H1 (cell line): ENCODE measurements at regions not wholly inside any gene's neighbourhood (a gene's known extent, or its start where the extent isn't known, plus 50 kb on each side); places are given as distances from the start of the nearest gene placed in this dataset.

Experiments used
- CTCF ChIA-PET: fragments of 300-600 bp; sonication (Branson Sonifier 250); formaldehyde crosslinking; loops from one replicate; lab custom pipeline; 2021; ENCODE audit not compliant: partially characterized antibody; lab: Charles Lee
- POLR2A ChIA-PET: fragments of 300-600 bp; sonication (Branson Sonifier 250); formaldehyde crosslinking; loops from one replicate; lab custom pipeline; 2021; ENCODE audit warnings: inconsistent platforms; ENCODE audit not compliant: partially characterized antibody; lab: Charles Lee
- DNase-seq, 2 experiments: peaks; one replicate each; pipeline versions ENCODE4 v3.0.0 to v3.0.0-alpha.2; 2010 to 2022; ENCODE audit warnings: low spot score in 2 of 2, low read depth in 1 of 2, mixed read lengths in 1 of 2
- FAIRE-seq: peaks from 2 replicates; lab custom pipeline; 2011; peaks lifted over from hg19 to GRCh38; lab: Jason Lieb, UNC
- H2AFZ ChIP-seq: 2 replicates; pipeline ENCODE4 v1.8.1; 2012; ENCODE audit warnings: low read length, inconsistent platforms
- H2AK5ac ChIP-seq: 2 replicates; pipeline ENCODE4 v1.6.1; 2013; ENCODE audit warnings: low read depth, low read length
- H2BK120ac ChIP-seq: replicated peaks from 2 replicates; pipeline ENCODE3; 2013; ENCODE audit warnings: low read depth, low read length, inconsistent platforms
- H2BK12ac ChIP-seq: 2 replicates; pipeline ENCODE4 v1.6.1; 2013; ENCODE audit warnings: low read depth, low read length
- H2BK15ac ChIP-seq: 2 replicates; pipeline ENCODE4 v1.6.1; 2013; ENCODE audit warnings: low read length
- H2BK20ac ChIP-seq: 2 replicates; pipeline ENCODE4 v1.6.1; 2013; ENCODE audit warnings: low read length
- H2BK5ac ChIP-seq: 2 replicates; pipeline ENCODE4 v1.6.1; 2013; ENCODE audit warnings: low read depth, low read length
- H3K14ac ChIP-seq: 2 replicates; pipeline ENCODE4 v1.6.1; 2013; ENCODE audit warnings: inconsistent platforms; ENCODE audit not compliant: insufficient read length
- H3K18ac ChIP-seq: 2 replicates; pipeline ENCODE4 v1.6.1; 2013; ENCODE audit warnings: low read length; ENCODE audit errors: extremely low read depth
- H3K23ac ChIP-seq: 2 replicates; pipeline ENCODE4 v1.6.1; 2013; ENCODE audit warnings: inconsistent platforms; ENCODE audit not compliant: insufficient read length
- H3K23me2 ChIP-seq: 2 replicates; pipeline ENCODE4 v1.6.1; 2013; ENCODE audit warnings: low read depth, low read length
- H3K27ac ChIP-seq: 2 replicates; pipeline ENCODE4 v1.6.1; 2011; ENCODE audit warnings: low read depth, low read length, inconsistent platforms
- H3K27me3 ChIP-seq, 4 experiments: replicated peaks in 1 of 4; 1 replicate in 1 of 4; 2 replicates in 3 of 4; pipeline versions ENCODE4 v1.6.1 to v1.8.1; 2011 to 2013; ENCODE audit warnings: low read length in 3 of 4, mild to moderate bottlenecking in 3 of 4, inconsistent platforms in 2 of 4, mixed read lengths in 2 of 4, moderate library complexity in 1 of 4; ENCODE audit not compliant: control insufficient read depth in 3 of 4, insufficient read depth in 3 of 4; ENCODE audit errors: extremely low read depth in 1 of 4
- H3K36me3 ChIP-seq, 4 experiments: 2 replicates each; pipeline versions ENCODE4 v1.6.1 to v1.8.1; 2011 to 2013; ENCODE audit warnings: mild to moderate bottlenecking in 4 of 4, low read length in 3 of 4, moderate library complexity in 2 of 4, control low read depth in 1 of 4, inconsistent platforms in 1 of 4; ENCODE audit not compliant: insufficient read depth in 4 of 4, control insufficient read depth in 2 of 4
- H3K4ac ChIP-seq: replicated peaks from 2 replicates; pipeline ENCODE3; 2013; ENCODE audit warnings: low read length, low read depth, mixed read lengths, inconsistent platforms; ENCODE audit not compliant: insufficient read length
- H3K4me1 ChIP-seq, 4 experiments: replicated peaks in 1 of 4; 1 replicate in 1 of 4; 2 replicates in 3 of 4; pipeline versions ENCODE4 v1.6.1 to v1.8.1; 2011 to 2013; ENCODE audit warnings: low read length in 3 of 4, inconsistent platforms in 2 of 4, mixed read lengths in 1 of 4; ENCODE audit not compliant: insufficient read depth in 4 of 4, control insufficient read depth in 3 of 4
- H3K4me2 ChIP-seq, 2 experiments: 2 replicates each; pipeline versions ENCODE4 v1.6.1 to v1.8.1; 2011 to 2013; ENCODE audit warnings: low read depth in 2 of 2, low read length in 2 of 2, control low read depth in 1 of 2, inconsistent platforms in 1 of 2, mild to moderate bottlenecking in 1 of 2; ENCODE audit not compliant: insufficient read depth in 1 of 2
- H3K4me3 ChIP-seq, 4 experiments: fragments of 200-600, 300-600 bp in 1 of 4; sonication (generic), shearing (Covaris generic), sonication (Bioruptor Twin) in 1 of 4; 2 replicates each; pipeline versions ENCODE4 v1.5.1 to v1.8.1; 2011 to 2016; ENCODE audit warnings: low read length in 4 of 4, low read depth in 3 of 4, control low read depth in 2 of 4, inconsistent platforms in 2 of 4, mild to moderate bottlenecking in 2 of 4, mixed read lengths in 1 of 4, moderate library complexity in 1 of 4; ENCODE audit not compliant: insufficient read depth in 2 of 4; ENCODE audit errors: extremely low read depth in 1 of 4
- H3K56ac ChIP-seq: replicated peaks from 2 replicates; pipeline ENCODE3; 2013; ENCODE audit warnings: low read depth, mild to moderate bottlenecking, mixed read lengths, low read length, inconsistent platforms; ENCODE audit not compliant: insufficient read length
- H3K79me1 ChIP-seq: 2 replicates; pipeline ENCODE4 v1.6.1; 2013; ENCODE audit warnings: low read depth, low read length, control low read depth
- H3K79me2 ChIP-seq, 2 experiments: 2 replicates each; pipeline versions ENCODE4 v1.6.1 to v1.8.1; 2012 to 2013; ENCODE audit warnings: low read length in 2 of 2, mild to moderate bottlenecking in 2 of 2, inconsistent platforms in 1 of 2; ENCODE audit not compliant: insufficient read depth in 2 of 2, control insufficient read depth in 1 of 2
- H3K9ac ChIP-seq, 4 experiments: replicated peaks in 1 of 4; 1 replicate in 1 of 4; 2 replicates in 3 of 4; pipeline versions ENCODE4 v1.6.1 to v1.8.1; 2011 to 2013; ENCODE audit warnings: low read depth in 3 of 4, low read length in 3 of 4, control low read depth in 2 of 4, mild to moderate bottlenecking in 2 of 4, moderate library complexity in 2 of 4, inconsistent platforms in 1 of 4; ENCODE audit errors: extremely low read depth in 1 of 4
- H3K9me3 ChIP-seq, 2 experiments: 2 replicates each; pipeline versions ENCODE4 v1.6.1 to v1.8.1; 2012 to 2013; ENCODE audit warnings: mild to moderate bottlenecking in 2 of 2, moderate library complexity in 2 of 2, control low read depth in 1 of 2, inconsistent platforms in 1 of 2, low read depth in 1 of 2, low read length in 1 of 2, mixed read lengths in 1 of 2; ENCODE audit not compliant: insufficient read depth in 2 of 2
- H4K20me1 ChIP-seq, 2 experiments: replicated peaks in 1 of 2; 2 replicates each; pipeline versions ENCODE3 to v1.8.1; 2011 to 2013; ENCODE audit warnings: inconsistent platforms in 2 of 2, low read length in 2 of 2, mild to moderate bottlenecking in 1 of 2; ENCODE audit not compliant: insufficient read depth in 2 of 2, control insufficient read depth in 1 of 2
- H4K5ac ChIP-seq: 2 replicates; pipeline ENCODE4 v1.6.1; 2013; ENCODE audit warnings: low read length, low read depth, mixed read lengths, inconsistent platforms; ENCODE audit not compliant: insufficient read length
- H4K8ac ChIP-seq: 2 replicates; pipeline ENCODE4 v1.8.0; 2013; ENCODE audit warnings: mild to moderate bottlenecking, moderate library complexity, low read length, inconsistent platforms; ENCODE audit not compliant: insufficient read depth; ENCODE audit errors: extremely low read depth
- H4K91ac ChIP-seq: replicated peaks from 2 replicates; pipeline ENCODE3; 2013; ENCODE audit warnings: low read length, mixed read lengths, inconsistent platforms; ENCODE audit not compliant: insufficient read length
- CBX5 ChIP-seq: fragments of 300-800, 300-1000 bp; sonication (generic); IDR thresholded peaks from 2 replicates; pipeline ENCODE4 v1.7.1; 2016; ENCODE audit warnings: antibody characterized with exemption, low read length, low read depth
- CHD2 ChIP-seq: IDR thresholded peaks from 2 replicates; pipeline ENCODE4 v1.6.1; 2012; ENCODE audit warnings: low read length, improper control_type of control experiment
- CTBP2 ChIP-seq: IDR thresholded peaks from 2 replicates; pipeline ENCODE4 v1.7.0; 2011; ENCODE audit warnings: borderline replicate concordance, mild to moderate bottlenecking, moderate library complexity, mixed read lengths, low read length; ENCODE audit not compliant: insufficient read depth, insufficient read length
- EGR1 ChIP-seq: IDR thresholded peaks from 2 replicates; pipeline ENCODE4 v1.6.1; 2011; ENCODE audit warnings: low read depth, low read length, borderline replicate concordance
- HDAC2 ChIP-seq, 2 experiments: fragments of 300-600 bp in 1 of 2; sonication (generic) in 1 of 2; IDR thresholded peaks; 2 replicates each; pipeline ENCODE4 v1.6.1; 2011 to 2012; ENCODE audit warnings: low read depth in 2 of 2, low read length in 2 of 2, mild to moderate bottlenecking in 2 of 2, moderate library complexity in 2 of 2, borderline replicate concordance in 1 of 2, inconsistent platforms in 1 of 2
- KDM4A ChIP-seq: IDR thresholded peaks from one replicate; pipeline ENCODE4 v1.7.1; 2012; ENCODE audit warnings: low read depth, mild to moderate bottlenecking, moderate library complexity, low read length, inconsistent platforms; ENCODE audit not compliant: severe bottlenecking
- NANOG ChIP-seq: IDR thresholded peaks from 2 replicates; pipeline ENCODE4 v1.6.1; 2011; ENCODE audit warnings: low read length, low read depth, mild to moderate bottlenecking, inconsistent platforms; ENCODE audit not compliant: insufficient read depth, poor library complexity, severe bottlenecking
- POLR2A ChIP-seq, 2 experiments: IDR thresholded peaks; 1 replicate in 1 of 2; 2 replicates in 1 of 2; pipeline ENCODE4 v1.6.1; 2011; ENCODE audit warnings: low read depth in 2 of 2, low read length in 2 of 2, mild to moderate bottlenecking in 2 of 2; ENCODE audit errors: control extremely low read depth in 1 of 2
- RBBP5 ChIP-seq: IDR thresholded peaks from 2 replicates; pipeline ENCODE4 v1.7.1; 2012; ENCODE audit warnings: low read depth, mild to moderate bottlenecking, inconsistent platforms, low read length, moderate library complexity, borderline replicate concordance
- SIX5 ChIP-seq: IDR thresholded peaks from 2 replicates; pipeline ENCODE4 v1.6.1; 2011; ENCODE audit warnings: mild to moderate bottlenecking, low read depth, low read length
- SP2 ChIP-seq: IDR thresholded peaks from 2 replicates; pipeline ENCODE4 v1.6.1; 2012; ENCODE audit warnings: mild to moderate bottlenecking, low read length, inconsistent platforms
- TCF12 ChIP-seq: IDR thresholded peaks from 2 replicates; pipeline ENCODE4 v1.6.1; 2011; ENCODE audit warnings: low read depth, mild to moderate bottlenecking, low read length
- TEAD4 ChIP-seq: IDR thresholded peaks from 2 replicates; pipeline ENCODE4 v1.6.1; 2012; ENCODE audit warnings: low read depth, low read length, inconsistent platforms, mixed read lengths

- FAIRE-seq, result no peak
Measured at GRCh38 chr2:19036091-19036490, 322.3 kb downstream of the OSR1 start.

More at GRCh38 chr2:19036091-19036490, 322.3 kb downstream of the OSR1 start:
- H3K56ac ChIP-seq, result no peak overlapping the region
- H4K5ac ChIP-seq, result no peak overlapping the region
- no peaks in the 10 kb centered on the region for H3K36me3 ChIP-seq
- no peak overlapping the region for H3K4me3 ChIP-seq
- no peak overlapping the region for H2AFZ ChIP-seq
- no peaks in the 10 kb centered on the region for H4K20me1 ChIP-seq
- no peak overlapping the region for H3K23ac ChIP-seq
- H3K23me2 ChIP-seq, result no peaks in the 10 kb centered on the region
- no peak overlapping the region for H2BK5ac ChIP-seq
- no peak overlapping the region for H4K8ac ChIP-seq
- H2BK15ac ChIP-seq, result no peak overlapping the region
- no peak overlapping the region for H2AK5ac ChIP-seq
- H3K4me1 ChIP-seq, result no peaks in the 10 kb centered on the region
- H3K9me3 ChIP-seq, result no peaks in the 10 kb centered on the region
- no peak for TF ChIP-seq SP2
- TF ChIP-seq KDM4A, result no peak
- TF ChIP-seq RBBP5, result no peak
- TF ChIP-seq HDAC2 (IDR thresholded peaks at IDR 0.05; ENCODE audit: borderline replicate concordance in 1 of 2, low read depth in 2 of 2, low read length in 2 of 2), result no peak
- no peak for TF ChIP-seq SIX5
- TF ChIP-seq CHD2, result no peak
- TF ChIP-seq POLR2A (IDR thresholded peaks at IDR 0.05; ENCODE audit: control extremely low read depth in 1 of 2, low read depth in 2 of 2, low read length in 2 of 2), result no peak
- no peak for TF ChIP-seq CTBP2
- TF ChIP-seq CBX5, result no peak
- no peak for TF ChIP-seq TEAD4
- no peak for TF ChIP-seq TCF12
- no peak for TF ChIP-seq NANOG
- TF ChIP-seq EGR1, result no peak
- H3K79me2 ChIP-seq, result no peaks in the 10 kb centered on the region
- H3K9ac ChIP-seq, result no peak overlapping the region
- H3K79me1 ChIP-seq, result no peaks in the 10 kb centered on the region
- DNase-seq, result no peak
- H2BK120ac ChIP-seq, result no peak overlapping the region
- H3K27ac ChIP-seq, result no peak overlapping the region
- H3K27me3 ChIP-seq, result peaks cover 0 to 1% (median 0%) of the 10 kb centered on the region in 4 experiments; a peak in 1 of 7 replicates
- no peak overlapping the region for H2BK20ac ChIP-seq
- no peak overlapping the region for H3K4me2 ChIP-seq
- CTCF ChIA-PET, result interaction anchor here (0.9 kb wide), 1 partner anchor 45 kb away, joined by 3 read pairs; no protein-coding TSS in a partner anchor
- POLR2A ChIA-PET, result no interaction called here
- no peak overlapping the region for H2BK12ac ChIP-seq
- H3K18ac ChIP-seq, result no peak overlapping the region
- no peak overlapping the region for H3K4ac ChIP-seq
- no peak overlapping the region for H3K14ac ChIP-seq
- no peak overlapping the region for H4K91ac ChIP-seq
